Parathyroid adenoma (tissue), 2 donors: ENCODE measurements at regions not wholly inside any gene's neighbourhood (a gene's known extent, or its start where the extent isn't known, plus 50 kb on each side); places are given as distances from the start of the nearest gene placed in this dataset.
"Not testable (repeated sequence)": the region's sequence is repeated elsewhere in the genome, so short reads cannot be mapped to it uniquely, and the experiment has no call there.

Source experiments
- H2AFZ ChIP-seq: fragments of 300-600 bp; sonication (generic); one replicate; pipeline ENCODE4 v1.7.0; 2017; ENCODE audit warnings: antibody characterized with exemption, mild to moderate bottlenecking
- H3K27ac ChIP-seq: fragments of 300-600 bp; sonication (generic); one replicate; pipeline ENCODE4 v1.7.0; 2017
- H3K27me3 ChIP-seq: fragments of 300-600 bp; sonication (generic); one replicate; pipeline ENCODE4 v1.7.0; 2017; ENCODE audit warnings: low read length; ENCODE audit not compliant: control insufficient read depth, insufficient read depth
- H3K36me3 ChIP-seq: fragments of 300-600 bp; sonication (generic); one replicate; pipeline ENCODE4 v1.7.0; 2017; ENCODE audit warnings: low read length; ENCODE audit not compliant: control insufficient read depth, insufficient read depth
- H3K4me1 ChIP-seq: fragments of 300-600 bp; sonication (generic); one replicate; pipeline ENCODE4 v1.7.0; 2017; ENCODE audit warnings: control low read depth
- H3K4me2 ChIP-seq: fragments of 300-600 bp; sonication (generic); one replicate; pipeline ENCODE4 v1.7.0; 2017; ENCODE audit warnings: low read length
- H3K4me3 ChIP-seq: fragments of 300-600 bp; sonication (generic); one replicate; pipeline ENCODE4 v1.7.0; 2017; ENCODE audit warnings: low read depth, low read length
- H3K79me2 ChIP-seq: fragments of 300-600 bp; sonication (generic); one replicate; pipeline ENCODE4 v1.7.0; 2017; ENCODE audit warnings: control low read depth
- H3K9ac ChIP-seq: fragments of 300-600 bp; sonication (generic); one replicate; pipeline ENCODE4 v1.7.0; 2017; ENCODE audit warnings: mild to moderate bottlenecking
- H3K9me3 ChIP-seq: fragments of 300-600 bp; sonication (generic); one replicate; pipeline ENCODE4 v1.7.0; 2017; ENCODE audit warnings: low read length; ENCODE audit not compliant: control insufficient read depth
- CTCF ChIP-seq: fragments of 300-600 bp; sonication (generic); IDR thresholded peaks from one replicate; pipeline ENCODE4 v1.7.0; 2017; ENCODE audit warnings: antibody characterized with exemption, mild to moderate bottlenecking
- donor health status: primary hyperparathyroidism.

DNA sequence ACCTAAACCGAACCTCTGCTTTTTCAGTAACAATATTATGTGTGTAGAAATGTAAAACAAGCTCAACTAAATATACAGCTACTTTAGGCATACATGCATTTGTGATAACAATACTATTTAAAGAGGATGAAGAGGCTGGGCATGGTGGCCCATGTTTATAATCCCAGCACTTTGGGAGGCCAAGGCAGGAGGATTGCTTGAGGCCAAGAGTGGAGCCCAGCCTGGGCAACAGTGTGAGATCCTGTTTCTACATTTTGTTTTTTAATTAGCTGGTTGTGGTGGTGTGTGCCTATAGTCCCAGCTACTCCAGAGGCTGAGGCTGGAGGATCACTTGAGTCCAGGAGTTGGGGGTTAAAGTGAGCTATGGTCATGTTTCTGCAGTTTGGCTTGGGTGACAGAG, 73.6 kb upstream of the LYPLAL1 start:
- H3K79me2 ChIP-seq, result no peaks in the 10 kb centered on the region
- no peak overlapping the region for H2AFZ ChIP-seq
- H3K9ac ChIP-seq, result no peak overlapping the region
- no peaks in the 10 kb centered on the region for H3K9me3 ChIP-seq
- H3K4me3 ChIP-seq, result no peak overlapping the region
- no peak overlapping the region for H3K27ac ChIP-seq
- TF ChIP-seq CTCF, result no peak
- H3K4me2 ChIP-seq, result no peak overlapping the region
- no peaks in the 10 kb centered on the region for H3K4me1 ChIP-seq
- H3K36me3 ChIP-seq, result no peaks in the 10 kb centered on the region
- no peaks in the 10 kb centered on the region for H3K27me3 ChIP-seq

DNA sequence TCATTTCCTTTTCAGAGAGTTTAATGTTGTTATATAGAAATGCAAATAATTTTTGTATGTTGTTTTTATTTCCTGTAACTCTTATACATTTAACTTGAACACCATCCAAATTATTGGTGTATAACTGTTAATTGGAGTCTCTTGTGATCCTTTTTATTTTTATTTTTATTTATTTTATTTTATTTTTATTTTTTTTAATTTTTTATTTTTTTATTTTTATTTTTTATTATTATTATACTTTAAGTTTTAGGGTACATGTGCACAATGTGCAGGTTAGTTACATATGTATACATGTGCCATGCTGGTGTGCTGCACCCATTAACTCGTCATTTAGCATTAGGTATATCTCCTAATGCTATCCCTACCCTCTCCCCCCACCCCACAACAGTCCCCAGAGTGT, 71.2 kb upstream of the LYPLAL1 start:
- H3K9me3 ChIP-seq, H3K36me3 ChIP-seq, H3K9ac ChIP-seq, H2AFZ ChIP-seq, H3K27ac ChIP-seq, H3K4me2 ChIP-seq, H3K4me3 ChIP-seq, H3K4me1 ChIP-seq, H3K79me2 ChIP-seq, H3K27me3 ChIP-seq: not testable (repeated sequence)

DNA sequence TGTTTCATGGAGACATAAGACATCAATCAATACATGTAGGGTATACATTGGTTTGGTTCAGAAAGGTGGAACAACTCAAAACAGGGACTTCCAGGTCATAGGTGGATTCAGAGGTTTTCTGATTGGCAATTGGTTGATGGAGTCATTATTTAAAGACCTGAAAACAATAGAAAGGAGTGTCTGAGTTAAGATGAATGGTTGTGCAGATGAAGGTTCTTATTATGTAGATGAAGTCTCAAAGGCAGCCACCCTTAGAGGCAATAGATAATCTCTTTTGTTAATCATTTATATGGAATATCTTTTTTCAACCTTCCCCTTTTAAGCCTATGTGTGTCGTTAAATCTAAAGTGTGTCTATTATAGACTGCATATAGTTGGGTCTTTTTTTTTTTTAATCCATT, 67.8 kb upstream of the LYPLAL1 start:
- no peak overlapping the region for H3K27ac ChIP-seq
- H3K4me3 ChIP-seq, result no peak overlapping the region
- H3K27me3 ChIP-seq, result no peaks in the 10 kb centered on the region
- H3K9ac ChIP-seq, result no peak overlapping the region
- H3K36me3 ChIP-seq, result no peaks in the 10 kb centered on the region
- H3K4me2 ChIP-seq, result no peak overlapping the region
- no peaks in the 10 kb centered on the region for H3K79me2 ChIP-seq
- no peaks in the 10 kb centered on the region for H3K9me3 ChIP-seq
- H2AFZ ChIP-seq, result no peak overlapping the region
- H3K4me1 ChIP-seq, result no peaks in the 10 kb centered on the region
- TF ChIP-seq CTCF, result no peak

DNA sequence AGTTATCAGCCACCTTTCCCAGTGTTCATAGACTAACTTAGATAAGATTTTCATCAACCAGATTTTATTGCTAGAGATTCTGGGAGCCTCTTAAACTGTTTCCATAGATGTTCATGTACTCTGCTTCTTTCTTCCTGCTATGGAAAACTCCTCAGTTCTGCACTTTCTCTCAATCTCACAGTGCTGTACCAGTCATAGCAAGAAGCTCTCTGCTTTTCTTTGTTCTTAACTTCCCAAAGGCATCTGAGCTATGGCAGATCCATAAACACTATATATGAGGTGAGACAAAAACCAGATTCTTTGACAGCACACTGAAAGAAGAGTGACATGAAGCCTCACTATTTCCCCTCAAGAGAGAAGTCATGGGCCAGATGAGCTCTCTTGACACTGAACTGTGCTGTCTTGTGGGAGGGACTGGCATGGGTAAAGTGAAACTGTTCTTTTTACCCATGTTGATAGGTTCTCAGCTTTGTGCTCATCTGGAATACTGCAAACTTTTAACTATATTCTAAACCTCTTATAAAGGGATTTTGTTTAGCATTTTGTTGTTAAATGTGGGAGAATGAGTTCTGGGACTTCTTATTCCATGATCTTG, 64.2 kb upstream of the LYPLAL1 start:
- Histone ChIP-seq H3K27me3 (no peaks in the 10 kb centered on the region), H3K9me3 (no peaks in the 10 kb centered on the region), H3K4me2 (no peak overlapping the region), H3K79me2 (no peaks in the 10 kb centered on the region), H3K4me1 (no peaks in the 10 kb centered on the region), H3K36me3 (no peaks in the 10 kb centered on the region), H3K4me3 (no peak overlapping the region), H3K9ac (no peak overlapping the region), H2AFZ (no peak overlapping the region), H3K27ac (no peak overlapping the region)
- no peak for TF ChIP-seq CTCF

- no peaks in the 10 kb centered on the region for H3K9me3 ChIP-seq
- H3K4me2 ChIP-seq, result no peak overlapping the region
- H3K79me2 ChIP-seq, result no peaks in the 10 kb centered on the region
- H3K36me3 ChIP-seq, result no peaks in the 10 kb centered on the region
- TF ChIP-seq CTCF, result no peak
- no peak overlapping the region for H3K9ac ChIP-seq
- no peak overlapping the region for H3K27ac ChIP-seq
- H3K27me3 ChIP-seq, result no peaks in the 10 kb centered on the region
- H3K4me1 ChIP-seq, result no peaks in the 10 kb centered on the region
- no peak overlapping the region for H3K4me3 ChIP-seq
- H2AFZ ChIP-seq, result no peak overlapping the region
These were observed 60.4 kb upstream of the LYPLAL1 start for GRCh38 chr1:219113261-219113660.
